HepG2 (cell line): ENCODE measurements at regions not wholly inside any gene's neighbourhood (a gene's known extent, or its start where the extent isn't known, plus 50 kb on each side); places are given as distances from the start of the nearest gene placed in this dataset.

Experiments
- HDAC2 ChIP-seq: sonication (generic); formaldehyde crosslinking; IDR thresholded peaks from 2 replicates; pipeline ENCODE4 v1.4.0; 2020; ENCODE audit warnings: missing genetic modification reagents
- SALL2 ChIP-seq: sonication (generic); formaldehyde crosslinking; IDR thresholded peaks from 2 replicates; pipeline ENCODE4 v1.8.1; 2023; ENCODE audit warnings: mild to moderate bottlenecking, missing genetic modification reagents, inconsistent platforms
- SOX13 ChIP-seq, 3 experiments: fragments of 450-650 bp in 1 of 3; sonication (generic) in 1 of 3; formaldehyde crosslinking in 1 of 3; IDR thresholded peaks in 2 of 3; conservative IDR thresholded peaks in 1 of 3; 2 replicates each; pipeline versions ENCODE4 v1.5.0 to v1.6.1; 2016 to 2020; ENCODE audit warnings: antibody characterized with exemption in 1 of 3, mild to moderate bottlenecking in 1 of 3, missing compliant biosample characterization in 1 of 3, missing genetic modification reagents in 1 of 3, moderate library complexity in 1 of 3
- ZMYM3 ChIP-seq: sonication (generic); formaldehyde crosslinking; IDR thresholded peaks from 2 replicates; pipeline ENCODE4 v1.5.1; 2020; ENCODE audit warnings: mild to moderate bottlenecking, missing genetic modification reagents
- ZNF24 ChIP-seq: fragments of 450-650 bp; IDR thresholded peaks from 2 replicates; pipeline ENCODE4 v1.6.1; 2017; ENCODE audit warnings: antibody characterized with exemption, mild to moderate bottlenecking
- ZNF792 ChIP-seq: IDR thresholded peaks from 2 replicates; pipeline ENCODE4 v1.6.1; 2016
- TF ChIP-seq, protein P1 (sequence below): sonication (generic); formaldehyde crosslinking; IDR thresholded peaks from 2 replicates; pipeline ENCODE4 v1.4.0; 2020; ENCODE audit warnings: missing genetic modification reagents
- TF ChIP-seq, protein P2 (sequence below): IDR thresholded peaks from 2 replicates; pipeline ENCODE4 v1.6.1; 2012; ENCODE audit warnings: low read length, improper control_type of control experiment
- TF ChIP-seq, protein P3 (sequence below): sonication (generic); formaldehyde crosslinking; IDR thresholded peaks from 2 replicates; pipeline ENCODE4 v1.8.0; 2022; ENCODE audit warnings: mild to moderate bottlenecking, missing genetic modification reagents; ENCODE audit not compliant: insufficient replicate concordance
- TF ChIP-seq, protein P4 (sequence below), 2 experiments: fragments of 450-650 bp in 1 of 2; sonication (generic) in 1 of 2; formaldehyde crosslinking in 1 of 2; IDR thresholded peaks; 2 replicates each; pipeline versions ENCODE4 v1.6.1 to v1.8.0; 2016 to 2022; ENCODE audit warnings: antibody characterized with exemption in 1 of 2, mild to moderate bottlenecking in 1 of 2, missing genetic modification reagents in 1 of 2
- TF ChIP-seq, protein P5 (sequence below): sonication (generic); formaldehyde crosslinking; IDR thresholded peaks from 2 replicates; pipeline ENCODE4 v1.8.1; 2023; ENCODE audit warnings: mild to moderate bottlenecking, inconsistent platforms, moderate library complexity, missing genetic modification reagents, borderline replicate concordance

DNA sequence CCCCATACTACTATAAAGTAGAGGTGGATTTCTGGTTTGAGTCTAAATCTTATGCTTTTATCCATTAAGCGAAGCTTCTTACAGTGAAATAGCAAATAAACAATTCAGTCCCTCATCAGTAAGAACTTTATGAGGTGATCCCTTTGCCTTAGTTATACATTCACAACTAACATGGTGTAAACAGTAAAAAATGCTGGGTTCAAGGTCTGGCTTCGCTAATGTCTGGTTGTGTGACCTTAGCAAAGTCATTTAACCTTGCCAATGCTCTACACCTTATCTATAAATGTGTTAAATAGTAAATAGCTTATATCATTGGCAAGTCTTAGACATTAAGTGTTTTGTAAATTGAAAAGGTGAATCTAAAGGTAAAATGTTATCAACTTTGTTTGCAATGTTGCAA is 475.4 kb downstream of the LMO4 start (continued):
- TF ChIP-seq SOX13 (IDR thresholded peaks at IDR 0.05) = no peak
- peak in 1 of 2 experiments; percentile 60; a peak in 1 of 4 replicates for TF ChIP-seq SOX13 (CRISPR knock-in tag; conservative IDR thresholded peaks at IDR 0.05 in 1 of 2, IDR thresholded peaks at IDR 0.05 in 1 of 2)
- TF ChIP-seq SALL2 (CRISPR knock-in tag) = no peak
- TF ChIP-seq, protein P1, sequence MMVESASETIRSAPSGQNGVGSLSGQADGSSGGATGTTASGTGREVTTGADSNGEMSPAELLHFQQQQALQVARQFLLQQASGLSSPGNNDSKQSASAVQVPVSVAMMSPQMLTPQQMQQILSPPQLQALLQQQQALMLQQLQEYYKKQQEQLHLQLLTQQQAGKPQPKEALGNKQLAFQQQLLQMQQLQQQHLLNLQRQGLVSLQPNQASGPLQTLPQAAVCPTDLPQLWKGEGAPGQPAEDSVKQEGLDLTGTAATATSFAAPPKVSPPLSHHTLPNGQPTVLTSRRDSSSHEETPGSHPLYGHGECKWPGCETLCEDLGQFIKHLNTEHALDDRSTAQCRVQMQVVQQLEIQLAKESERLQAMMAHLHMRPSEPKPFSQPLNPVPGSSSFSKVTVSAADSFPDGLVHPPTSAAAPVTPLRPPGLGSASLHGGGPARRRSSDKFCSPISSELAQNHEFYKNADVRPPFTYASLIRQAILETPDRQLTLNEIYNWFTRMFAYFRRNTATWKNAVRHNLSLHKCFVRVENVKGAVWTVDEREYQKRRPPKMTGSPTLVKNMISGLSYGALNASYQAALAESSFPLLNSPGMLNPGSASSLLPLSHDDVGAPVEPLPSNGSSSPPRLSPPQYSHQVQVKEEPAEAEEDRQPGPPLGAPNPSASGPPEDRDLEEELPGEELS (CRISPR knock-in tag) = peak; percentile 68; the same call in 1 of the 2 replicates
- TF ChIP-seq, protein P2, sequence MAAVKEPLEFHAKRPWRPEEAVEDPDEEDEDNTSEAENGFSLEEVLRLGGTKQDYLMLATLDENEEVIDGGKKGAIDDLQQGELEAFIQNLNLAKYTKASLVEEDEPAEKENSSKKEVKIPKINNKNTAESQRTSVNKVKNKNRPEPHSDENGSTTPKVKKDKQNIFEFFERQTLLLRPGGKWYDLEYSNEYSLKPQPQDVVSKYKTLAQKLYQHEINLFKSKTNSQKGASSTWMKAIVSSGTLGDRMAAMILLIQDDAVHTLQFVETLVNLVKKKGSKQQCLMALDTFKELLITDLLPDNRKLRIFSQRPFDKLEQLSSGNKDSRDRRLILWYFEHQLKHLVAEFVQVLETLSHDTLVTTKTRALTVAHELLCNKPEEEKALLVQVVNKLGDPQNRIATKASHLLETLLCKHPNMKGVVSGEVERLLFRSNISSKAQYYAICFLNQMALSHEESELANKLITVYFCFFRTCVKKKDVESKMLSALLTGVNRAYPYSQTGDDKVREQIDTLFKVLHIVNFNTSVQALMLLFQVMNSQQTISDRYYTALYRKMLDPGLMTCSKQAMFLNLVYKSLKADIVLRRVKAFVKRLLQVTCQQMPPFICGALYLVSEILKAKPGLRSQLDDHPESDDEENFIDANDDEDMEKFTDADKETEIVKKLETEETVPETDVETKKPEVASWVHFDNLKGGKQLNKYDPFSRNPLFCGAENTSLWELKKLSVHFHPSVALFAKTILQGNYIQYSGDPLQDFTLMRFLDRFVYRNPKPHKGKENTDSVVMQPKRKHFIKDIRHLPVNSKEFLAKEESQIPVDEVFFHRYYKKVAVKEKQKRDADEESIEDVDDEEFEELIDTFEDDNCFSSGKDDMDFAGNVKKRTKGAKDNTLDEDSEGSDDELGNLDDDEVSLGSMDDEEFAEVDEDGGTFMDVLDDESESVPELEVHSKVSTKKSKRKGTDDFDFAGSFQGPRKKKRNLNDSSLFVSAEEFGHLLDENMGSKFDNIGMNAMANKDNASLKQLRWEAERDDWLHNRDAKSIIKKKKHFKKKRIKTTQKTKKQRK = no peak
- TF ChIP-seq HDAC2 = 0 out of 2 replicates have a peak, but pooled peaks have one; percentile 17
- TF ChIP-seq ZMYM3 = peak; percentile 77; the same call in 1 of the 2 replicates
- TF ChIP-seq, protein P3, sequence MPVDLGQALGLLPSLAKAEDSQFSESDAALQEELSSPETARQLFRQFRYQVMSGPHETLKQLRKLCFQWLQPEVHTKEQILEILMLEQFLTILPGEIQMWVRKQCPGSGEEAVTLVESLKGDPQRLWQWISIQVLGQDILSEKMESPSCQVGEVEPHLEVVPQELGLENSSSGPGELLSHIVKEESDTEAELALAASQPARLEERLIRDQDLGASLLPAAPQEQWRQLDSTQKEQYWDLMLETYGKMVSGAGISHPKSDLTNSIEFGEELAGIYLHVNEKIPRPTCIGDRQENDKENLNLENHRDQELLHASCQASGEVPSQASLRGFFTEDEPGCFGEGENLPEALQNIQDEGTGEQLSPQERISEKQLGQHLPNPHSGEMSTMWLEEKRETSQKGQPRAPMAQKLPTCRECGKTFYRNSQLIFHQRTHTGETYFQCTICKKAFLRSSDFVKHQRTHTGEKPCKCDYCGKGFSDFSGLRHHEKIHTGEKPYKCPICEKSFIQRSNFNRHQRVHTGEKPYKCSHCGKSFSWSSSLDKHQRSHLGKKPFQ (CRISPR knock-in tag) = no peak
- TF ChIP-seq, protein P4, sequence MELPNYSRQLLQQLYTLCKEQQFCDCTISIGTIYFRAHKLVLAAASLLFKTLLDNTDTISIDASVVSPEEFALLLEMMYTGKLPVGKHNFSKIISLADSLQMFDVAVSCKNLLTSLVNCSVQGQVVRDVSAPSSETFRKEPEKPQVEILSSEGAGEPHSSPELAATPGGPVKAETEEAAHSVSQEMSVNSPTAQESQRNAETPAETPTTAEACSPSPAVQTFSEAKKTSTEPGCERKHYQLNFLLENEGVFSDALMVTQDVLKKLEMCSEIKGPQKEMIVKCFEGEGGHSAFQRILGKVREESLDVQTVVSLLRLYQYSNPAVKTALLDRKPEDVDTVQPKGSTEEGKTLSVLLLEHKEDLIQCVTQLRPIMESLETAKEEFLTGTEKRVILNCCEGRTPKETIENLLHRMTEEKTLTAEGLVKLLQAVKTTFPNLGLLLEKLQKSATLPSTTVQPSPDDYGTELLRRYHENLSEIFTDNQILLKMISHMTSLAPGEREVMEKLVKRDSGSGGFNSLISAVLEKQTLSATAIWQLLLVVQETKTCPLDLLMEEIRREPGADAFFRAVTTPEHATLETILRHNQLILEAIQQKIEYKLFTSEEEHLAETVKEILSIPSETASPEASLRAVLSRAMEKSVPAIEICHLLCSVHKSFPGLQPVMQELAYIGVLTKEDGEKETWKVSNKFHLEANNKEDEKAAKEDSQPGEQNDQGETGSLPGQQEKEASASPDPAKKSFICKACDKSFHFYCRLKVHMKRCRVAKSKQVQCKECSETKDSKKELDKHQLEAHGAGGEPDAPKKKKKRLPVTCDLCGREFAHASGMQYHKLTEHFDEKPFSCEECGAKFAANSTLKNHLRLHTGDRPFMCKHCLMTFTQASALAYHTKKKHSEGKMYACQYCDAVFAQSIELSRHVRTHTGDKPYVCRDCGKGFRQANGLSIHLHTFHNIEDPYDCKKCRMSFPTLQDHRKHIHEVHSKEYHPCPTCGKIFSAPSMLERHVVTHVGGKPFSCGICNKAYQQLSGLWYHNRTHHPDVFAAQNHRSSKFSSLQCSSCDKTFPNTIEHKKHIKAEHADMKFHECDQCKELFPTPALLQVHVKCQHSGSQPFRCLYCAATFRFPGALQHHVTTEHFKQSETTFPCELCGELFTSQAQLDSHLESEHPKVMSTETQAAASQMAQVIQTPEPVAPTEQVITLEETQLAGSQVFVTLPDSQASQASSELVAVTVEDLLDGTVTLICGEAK (IDR thresholded peaks at IDR 0.05) = no peak
- TF ChIP-seq, protein P4 (CRISPR knock-in tag; IDR thresholded peaks at IDR 0.05) = no peak
- no peak for TF ChIP-seq ZNF792 (CRISPR knock-in tag)
- TF ChIP-seq, protein P5, sequence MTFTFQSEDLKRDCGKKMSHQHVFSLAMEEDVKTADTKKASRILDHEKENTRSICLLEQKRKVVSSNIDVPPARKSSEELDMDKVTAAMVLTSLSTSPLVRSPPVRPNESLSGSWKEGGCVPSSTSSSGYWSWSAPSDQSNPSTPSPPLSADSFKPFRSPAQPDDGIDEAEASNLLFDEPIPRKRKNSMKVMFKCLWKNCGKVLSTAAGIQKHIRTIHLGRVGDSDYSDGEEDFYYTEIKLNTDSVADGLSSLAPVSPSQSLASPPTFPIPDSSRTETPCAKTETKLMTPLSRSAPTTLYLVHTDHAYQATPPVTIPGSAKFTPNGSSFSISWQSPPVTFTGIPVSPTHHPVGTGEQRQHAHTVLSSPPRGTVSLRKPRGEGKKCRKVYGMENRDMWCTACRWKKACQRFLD (CRISPR knock-in tag) = no peak
- no peak for TF ChIP-seq ZNF24
